K562 (cell line): ENCODE measurements at regions not wholly inside any gene's neighbourhood (a gene's known extent, or its start where the extent isn't known, plus 50 kb on each side); places are given as distances from the start of the nearest gene placed in this dataset.

Experiments
- CEBPG ChIP-seq, 3 experiments: fragments of 200-800 bp in 1 of 3; sonication (Bioruptor generic) in 1 of 3; sonication (generic) in 1 of 3; formaldehyde crosslinking in 1 of 3; IDR thresholded peaks in 2 of 3; conservative IDR thresholded peaks in 1 of 3; 2 replicates each; pipeline versions ENCODE4 v1.6.1 to v1.8.0; 2016 to 2022; ENCODE audit warnings: missing compliant biosample characterization in 2 of 3, missing genetic modification characterization in 2 of 3, mild to moderate bottlenecking in 1 of 3, missing genetic modification reagents in 1 of 3
- CREM ChIP-seq: IDR thresholded peaks from 2 replicates; pipeline ENCODE4 v1.6.1; 2014; ENCODE audit warnings: antibody characterized with exemption, low read depth
- EGR1 ChIP-seq: fragments of 450-650 bp; conservative IDR thresholded peaks from 2 replicates; pipeline ENCODE4 v1.6.1; 2017; ENCODE audit warnings: mild to moderate bottlenecking
- EP300 ChIP-seq: IDR thresholded peaks from 2 replicates; pipeline ENCODE4 v1.6.1; 2012; ENCODE audit warnings: low read length, improper control_type of control experiment
- FOXK1 ChIP-seq: sonication (generic); formaldehyde crosslinking; IDR thresholded peaks from 2 replicates; pipeline ENCODE4 v1.8.0; 2022; ENCODE audit warnings: missing genetic modification reagents, mild to moderate bottlenecking, borderline replicate concordance
- KAT2B ChIP-seq: IDR thresholded peaks from one replicate; pipeline ENCODE4 v1.6.1; 2012; ENCODE audit warnings: low read depth, mild to moderate bottlenecking, control low read depth, inconsistent platforms, low read length, moderate library complexity
- KAT7 ChIP-seq: sonication (generic); formaldehyde crosslinking; IDR thresholded peaks from 2 replicates; pipeline ENCODE4 v1.8.0; 2022; ENCODE audit warnings: missing genetic modification reagents, mild to moderate bottlenecking, borderline replicate concordance
- MYC ChIP-seq, 2 experiments: fragments of 250-450 bp in 1 of 2; sonication (Bioruptor Pico) in 1 of 2; IDR thresholded peaks; 2 replicates each; pipeline versions ENCODE4 v1.5.1 to v1.6.1; 2012 to 2021; ENCODE audit warnings: low read depth in 2 of 2, borderline replicate concordance in 1 of 2, improper control_type of control experiment in 1 of 2, low read length in 1 of 2, mild to moderate bottlenecking in 1 of 2, moderate library complexity in 1 of 2
- NRF1 ChIP-seq, 2 experiments: fragments of 450-650 bp; IDR thresholded peaks in 1 of 2; conservative IDR thresholded peaks in 1 of 2; 2 replicates each; pipeline ENCODE4 v1.6.1; 2014; ENCODE audit warnings: mild to moderate bottlenecking in 2 of 2
- ZC3H11A ChIP-seq: IDR thresholded peaks from 2 replicates; pipeline ENCODE4 v1.6.1; 2012; ENCODE audit warnings: low read depth, low read length, improper control_type of control experiment
- ZNF232 ChIP-seq: sonication (generic); formaldehyde crosslinking; IDR thresholded peaks from 2 replicates; pipeline ENCODE4 v1.8.0; 2022; ENCODE audit warnings: mild to moderate bottlenecking, missing genetic modification reagents
- ZSCAN29 ChIP-seq: fragments of 450-650 bp; IDR thresholded peaks from 2 replicates; pipeline ENCODE4 v1.6.1; 2017
- TF ChIP-seq, protein P1 (sequence below): sonication (generic); formaldehyde crosslinking; IDR thresholded peaks from 2 replicates; pipeline ENCODE4 v1.5.0; 2020; ENCODE audit warnings: missing genetic modification reagents

DNA sequence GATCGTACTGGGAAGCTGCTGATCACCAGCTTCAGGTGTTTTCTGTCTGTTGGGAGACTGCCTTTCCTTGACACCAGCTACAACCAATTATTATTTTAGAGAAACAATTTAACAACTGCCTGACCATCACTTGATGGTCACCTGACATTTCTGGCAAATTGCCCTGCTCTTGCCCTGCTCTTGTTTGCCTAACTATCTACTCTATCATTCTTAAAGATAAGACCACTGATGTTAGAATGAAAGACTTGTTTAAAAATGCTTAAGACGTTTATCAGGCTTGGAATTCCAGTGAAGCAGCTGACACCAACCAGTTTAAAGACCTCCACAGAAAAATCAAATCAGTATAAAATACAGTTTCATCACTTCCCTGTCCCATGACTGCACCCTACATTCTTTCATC, 423.3 kb upstream of the CAMK1G start:
- TF ChIP-seq, protein P1, sequence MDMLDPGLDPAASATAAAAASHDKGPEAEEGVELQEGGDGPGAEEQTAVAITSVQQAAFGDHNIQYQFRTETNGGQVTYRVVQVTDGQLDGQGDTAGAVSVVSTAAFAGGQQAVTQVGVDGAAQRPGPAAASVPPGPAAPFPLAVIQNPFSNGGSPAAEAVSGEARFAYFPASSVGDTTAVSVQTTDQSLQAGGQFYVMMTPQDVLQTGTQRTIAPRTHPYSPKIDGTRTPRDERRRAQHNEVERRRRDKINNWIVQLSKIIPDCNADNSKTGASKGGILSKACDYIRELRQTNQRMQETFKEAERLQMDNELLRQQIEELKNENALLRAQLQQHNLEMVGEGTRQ (CRISPR knock-in tag): no peak
- no peak for TF ChIP-seq FOXK1 (CRISPR knock-in tag)
- no peak for TF ChIP-seq KAT2B
- no peak for TF ChIP-seq CREM
- no peak for TF ChIP-seq ZC3H11A
- no peak for TF ChIP-seq NRF1 (conservative IDR thresholded peaks at IDR 0.05 in 1 of 2, IDR thresholded peaks at IDR 0.05 in 1 of 2)
- no peak for TF ChIP-seq ZSCAN29
- no peak for TF ChIP-seq MYC (IDR thresholded peaks at IDR 0.05; ENCODE audit: low read depth, low read length)
- TF ChIP-seq MYC (CRISPR knock-in tag; IDR thresholded peaks at IDR 0.05; ENCODE audit: borderline replicate concordance, low read depth): no peak
- no peak for TF ChIP-seq ZNF232 (CRISPR knock-in tag)
- no peak for TF ChIP-seq EP300
- TF ChIP-seq EGR1: no peak
- no peak for TF ChIP-seq KAT7 (CRISPR knock-in tag)
- TF ChIP-seq CEBPG (CRISPR knock-in tag; IDR thresholded peaks at IDR 0.05): no peak
- no peak for TF ChIP-seq CEBPG (tag; conservative IDR thresholded peaks at IDR 0.05 in 1 of 2, IDR thresholded peaks at IDR 0.05 in 1 of 2)
